ENCODE measurements at regions not wholly inside any gene's neighbourhood (a gene's known extent, or its start where the extent isn't known, plus 50 kb on each side); places are given as distances from the start of the nearest gene placed in this dataset.

DNA sequence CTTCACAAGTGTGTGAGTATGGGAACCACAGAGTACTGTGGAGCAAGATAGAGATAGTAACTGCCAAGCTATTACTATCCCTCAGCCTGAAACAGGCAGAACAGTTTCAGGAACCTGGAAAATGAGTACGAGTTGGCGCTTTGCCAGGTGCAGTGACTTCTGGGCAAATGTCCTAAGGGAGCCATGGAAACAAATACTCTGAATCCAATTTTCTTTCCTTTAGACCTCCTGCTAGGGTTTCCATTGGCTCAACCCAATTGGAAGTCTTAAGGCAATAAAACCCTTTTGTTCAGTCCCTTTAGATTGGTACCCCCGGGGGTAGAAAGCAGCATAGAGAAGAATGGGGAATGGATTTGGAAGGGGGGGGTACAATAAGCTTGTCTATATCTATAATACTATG is 205.0 kb upstream of the EPHA7 start:
- DNase-seq: no peak

DNA sequence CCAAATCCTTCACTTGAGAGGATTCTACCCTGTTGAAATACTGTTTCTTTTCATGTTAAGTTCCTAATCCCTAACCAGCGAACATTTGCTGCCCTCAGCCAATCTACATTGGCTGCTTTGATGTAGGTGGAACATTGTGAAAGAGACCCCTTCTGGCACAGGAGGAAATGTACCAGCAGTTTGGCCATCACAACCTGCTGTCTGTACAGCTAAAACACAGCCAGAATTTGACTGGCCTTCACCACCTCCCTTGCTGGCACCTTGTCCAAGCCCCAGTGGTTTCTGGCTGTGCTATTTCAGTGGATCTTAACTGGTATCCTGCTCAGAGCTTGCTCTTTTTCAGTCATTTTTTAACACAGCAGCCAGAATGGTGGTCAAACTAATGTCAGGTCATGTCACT is 202.1 kb upstream of the EPHA7 start:
- DNase-seq: no peak

DNA sequence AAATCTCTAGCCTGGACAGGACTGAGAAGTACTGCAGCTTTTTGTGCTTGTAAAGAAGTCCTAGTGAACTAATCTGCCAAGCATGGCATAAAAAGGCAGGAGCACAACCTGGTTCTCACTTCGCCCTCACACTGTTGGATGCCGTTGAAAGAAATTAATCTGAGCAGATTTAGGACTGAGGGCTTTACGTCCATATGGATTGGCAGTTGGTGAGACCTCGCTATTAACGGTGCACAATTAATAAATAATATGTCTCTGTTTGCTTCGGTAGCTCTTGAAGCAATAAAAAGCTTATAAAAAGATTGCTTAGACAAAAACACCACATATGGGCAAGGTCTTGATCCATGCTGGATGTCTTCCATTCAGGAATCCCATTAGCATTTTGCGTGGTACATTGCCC is 185.6 kb upstream of the EPHA7 start:
- DNase-seq: no peak

DNA sequence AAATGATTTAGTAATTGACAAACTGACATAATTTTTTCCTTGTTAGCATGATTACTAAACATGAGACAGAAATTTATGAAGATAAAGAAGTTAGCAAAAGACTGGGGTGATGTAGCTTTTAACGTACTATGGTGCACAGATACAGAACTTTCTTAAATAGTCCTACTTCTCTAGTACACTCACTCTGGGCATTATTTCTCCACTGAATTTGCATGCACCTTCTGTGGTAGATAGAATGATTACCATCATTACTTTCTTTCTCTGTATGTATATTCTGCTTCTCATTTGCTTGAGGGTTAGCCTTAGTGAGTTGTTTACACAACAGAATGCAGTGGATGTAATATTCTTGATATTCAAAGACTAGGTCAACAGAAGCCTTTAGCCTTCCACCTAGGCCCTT is 173.1 kb upstream of the EPHA7 start:
- no peak for DNase-seq

DNA sequence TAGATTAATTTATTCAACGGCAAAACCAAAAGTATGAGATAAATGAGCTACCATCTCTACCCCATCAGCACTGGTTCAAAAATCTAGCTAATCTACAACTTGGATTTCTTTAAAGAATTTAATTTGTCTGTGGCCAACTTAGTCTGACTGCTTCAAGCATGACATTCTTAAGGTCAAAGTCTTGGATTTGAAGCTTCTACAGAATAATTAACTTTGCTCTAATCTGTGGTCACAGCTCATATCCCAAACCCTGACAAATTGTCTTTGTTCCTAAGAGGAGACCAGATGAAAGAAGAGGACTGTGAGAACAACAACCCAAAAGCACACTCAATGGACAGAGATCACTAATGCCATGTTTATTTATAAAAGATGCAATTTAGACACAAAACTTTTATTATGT is 166.9 kb upstream of the EPHA7 start:
- no peak for DNase-seq

DNA sequence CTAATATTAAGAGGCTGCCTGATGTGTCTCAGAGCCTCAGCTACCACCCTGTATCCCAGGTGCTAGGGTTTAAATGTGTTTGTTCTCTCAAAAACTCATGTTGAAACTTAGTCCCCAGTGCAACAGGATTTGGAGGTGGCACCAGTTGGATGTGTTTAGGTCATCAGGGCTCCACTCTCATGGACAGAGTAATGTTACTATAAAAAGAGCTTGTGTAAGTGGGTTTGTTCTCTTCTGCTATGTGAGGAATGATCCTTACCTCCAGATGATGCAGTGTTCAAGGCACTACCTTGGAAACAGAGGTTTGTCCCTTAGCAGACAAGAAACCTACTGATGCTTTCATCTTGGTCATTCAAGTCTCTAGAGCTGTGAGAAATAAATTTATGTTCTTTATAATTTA is 164.9 kb upstream of the EPHA7 start:
- DNase-seq: no peak

DNA sequence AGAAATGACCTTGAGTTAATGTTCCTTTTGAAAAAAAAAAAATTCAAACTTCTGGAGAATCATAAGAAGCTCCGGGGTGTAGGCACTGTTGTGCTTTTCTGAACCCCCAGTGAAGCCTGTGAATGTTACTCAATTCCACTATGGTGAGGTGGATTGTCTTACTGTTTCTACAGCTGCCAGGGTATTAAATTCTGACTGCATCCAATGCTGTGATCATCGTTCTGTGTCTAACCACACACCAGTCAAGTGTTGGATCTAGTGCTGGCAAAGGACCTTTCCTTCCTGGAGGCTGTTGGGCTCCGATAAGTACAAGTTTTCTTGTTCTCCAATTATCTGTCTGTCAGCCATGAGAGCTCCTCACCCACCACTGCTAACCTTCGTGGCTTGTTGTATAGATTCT is 162.0 kb upstream of the EPHA7 start:
- DNase-seq: peak; percentile 87

DNA sequence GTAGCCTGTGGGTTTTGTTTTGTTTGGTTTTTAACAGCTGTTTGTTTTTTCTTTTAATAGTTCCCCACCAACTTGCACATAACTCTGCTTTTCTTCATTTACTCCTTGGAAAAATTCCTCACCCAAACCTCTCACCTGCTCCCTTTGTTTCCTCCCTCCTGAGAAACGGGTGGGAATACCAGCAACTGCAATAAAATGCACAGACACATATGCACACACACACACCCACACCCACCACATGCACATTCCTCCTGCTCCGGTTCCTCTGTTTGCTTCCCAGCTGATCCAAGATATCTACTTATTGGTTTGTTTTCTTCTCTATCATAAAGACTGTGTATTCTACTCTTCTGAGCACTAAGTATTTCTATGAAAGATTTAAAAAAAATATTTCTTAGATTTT is 161.1 kb upstream of the EPHA7 start:
- DNase-seq: peak; percentile 7

DNA sequence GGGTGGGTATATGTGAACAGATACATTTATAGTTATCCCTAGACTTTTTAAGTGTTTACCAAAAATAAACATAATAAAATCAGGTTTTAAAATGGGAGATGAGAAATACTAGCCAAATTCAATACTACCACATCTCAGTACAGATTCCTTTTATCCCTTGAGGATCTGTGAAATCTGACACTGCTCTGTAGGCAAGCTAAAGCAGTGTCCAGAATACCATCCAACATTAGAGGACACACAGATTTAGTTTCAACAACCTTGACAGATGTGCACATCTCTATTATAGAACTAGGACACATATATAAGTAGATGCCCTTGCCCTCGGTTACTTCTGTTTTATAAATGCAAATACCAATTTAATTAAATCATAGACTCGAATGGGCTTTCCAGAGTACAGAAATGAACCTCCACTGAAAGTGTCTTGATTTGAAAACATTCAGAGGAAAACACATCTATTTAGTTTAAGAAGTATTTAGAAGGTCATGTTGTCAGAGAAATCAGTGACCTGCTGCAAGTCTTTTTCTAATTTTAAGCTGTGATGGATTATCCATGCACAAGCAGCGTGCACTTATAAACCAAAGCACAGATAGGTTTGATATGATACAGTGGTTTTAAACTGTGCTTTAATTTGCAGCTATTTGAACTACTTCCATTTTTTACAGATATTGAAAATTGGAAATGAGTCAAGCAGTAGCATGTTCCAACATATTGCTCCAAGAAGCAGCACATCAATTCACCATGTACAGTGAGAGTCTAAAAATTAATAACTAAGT is 156.3 kb upstream of the EPHA7 start:
- no peak for DNase-seq

DNA sequence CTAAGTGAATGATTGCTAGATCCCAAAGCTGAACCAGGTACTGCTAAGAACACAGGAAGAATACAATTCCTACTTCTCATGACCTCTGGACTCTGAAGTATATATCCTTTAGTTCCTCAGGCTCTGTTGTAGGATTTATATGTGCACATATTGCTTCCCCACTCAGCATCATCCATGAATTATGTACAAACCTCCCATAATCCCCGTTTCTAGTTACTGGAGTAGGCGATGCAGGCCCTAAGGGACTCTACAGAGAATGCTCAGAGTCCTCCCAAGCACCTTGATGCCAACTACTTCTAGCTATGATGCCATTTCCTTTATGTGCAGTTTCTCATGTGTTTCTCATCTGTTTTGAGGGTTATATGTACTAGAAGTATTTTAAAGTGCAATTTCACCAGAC is 154.9 kb upstream of the EPHA7 start:
- DNase-seq: no peak

DNA sequence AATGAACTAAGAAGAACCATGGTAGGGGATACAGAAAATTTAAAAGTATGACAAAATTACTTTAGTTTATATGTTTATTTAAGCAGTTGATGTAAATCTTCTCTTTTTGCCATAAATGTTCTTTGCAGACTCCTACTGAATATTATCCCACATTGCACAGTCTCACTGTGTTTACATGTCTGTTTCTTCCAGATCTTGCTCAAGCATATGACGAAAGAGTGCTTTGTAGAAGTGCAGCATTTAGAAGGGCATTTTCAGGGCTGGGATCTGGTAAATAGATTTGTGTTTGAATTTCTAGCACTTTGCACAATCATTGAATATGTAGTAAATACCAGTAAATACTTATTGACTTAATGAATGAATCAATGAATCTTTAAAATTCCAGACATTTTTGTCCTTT is 152.0 kb upstream of the EPHA7 start:
- DNase-seq: no peak

DNA sequence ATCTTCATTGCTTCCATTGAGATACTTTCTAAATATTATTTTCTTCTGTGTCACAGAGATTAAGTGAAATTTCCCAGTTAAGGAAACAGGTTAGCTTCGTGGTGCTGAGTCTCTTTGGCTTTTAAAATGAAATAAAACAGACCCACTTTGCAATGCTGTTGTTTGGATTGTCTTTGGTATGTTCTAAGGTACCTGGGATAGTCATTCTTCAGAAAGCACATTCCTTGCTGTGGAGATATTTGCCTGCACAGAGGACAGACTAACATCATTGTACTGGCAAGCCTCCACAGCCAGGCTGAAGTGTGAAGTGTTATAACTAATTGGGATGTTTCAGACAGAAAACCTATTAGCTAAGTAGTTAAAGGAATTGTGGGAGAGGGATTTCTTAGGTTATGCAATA is 148.8 kb upstream of the EPHA7 start:
- no peak for DNase-seq

DNA sequence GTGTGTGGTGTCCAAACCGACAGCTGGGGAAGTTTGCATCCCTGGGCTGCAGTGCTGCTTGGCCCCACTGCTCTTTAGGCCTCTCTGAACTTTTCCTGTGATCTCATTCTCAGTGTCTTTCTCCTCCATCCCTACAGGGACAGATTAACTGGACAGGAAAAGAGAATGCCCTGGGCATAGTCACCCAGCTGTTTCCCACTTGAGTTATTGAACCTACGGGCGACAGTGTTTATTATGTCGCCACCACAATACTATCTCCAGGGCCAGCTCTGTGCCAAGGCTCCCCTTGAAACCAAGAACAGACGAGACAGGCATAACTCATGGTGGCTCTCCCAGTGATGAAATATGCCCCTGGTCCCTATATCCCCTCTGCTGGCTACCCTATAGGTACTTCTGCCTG is 147.8 kb upstream of the EPHA7 start:
- DNase-seq: no peak

DNA sequence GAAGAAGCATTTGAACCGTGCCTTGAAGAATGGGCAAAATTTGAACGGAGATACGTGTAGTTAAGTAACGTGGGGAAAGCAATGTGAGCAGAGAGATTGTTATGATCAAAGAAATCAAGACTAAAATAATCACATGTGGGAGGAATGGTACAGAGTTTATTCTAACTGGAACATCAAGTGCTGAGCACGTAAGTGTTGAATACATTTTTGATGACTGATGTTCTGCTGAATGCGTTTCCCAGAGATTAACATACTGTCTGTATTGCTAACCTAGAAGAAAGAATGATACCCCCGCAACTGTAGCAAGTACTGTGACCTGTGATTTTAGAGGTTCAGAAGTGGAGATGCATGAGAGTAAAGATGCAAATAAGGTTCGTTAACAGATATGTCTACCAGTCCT is 146.9 kb upstream of the EPHA7 start:
- no peak for DNase-seq

DNA sequence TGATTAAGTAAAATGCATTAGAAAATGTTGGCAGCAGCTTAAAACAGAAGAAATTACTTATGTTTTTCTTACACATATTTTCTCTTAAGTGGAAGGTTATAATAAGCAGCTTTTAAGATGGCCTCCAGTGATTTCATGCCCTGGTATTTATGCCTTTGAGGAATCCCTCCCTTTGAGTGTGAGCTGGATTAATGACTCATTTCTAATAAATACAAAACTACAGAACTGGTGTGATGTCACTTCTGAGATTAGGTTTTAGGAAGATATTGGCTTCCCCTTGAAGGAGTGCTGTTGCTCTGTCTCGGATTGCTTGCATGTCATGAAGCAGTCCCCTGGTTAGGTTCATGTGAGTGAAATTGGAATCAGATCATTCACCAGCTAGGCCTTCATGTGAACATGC is 143.2 kb upstream of the EPHA7 start:
- no peak for DNase-seq

DNA sequence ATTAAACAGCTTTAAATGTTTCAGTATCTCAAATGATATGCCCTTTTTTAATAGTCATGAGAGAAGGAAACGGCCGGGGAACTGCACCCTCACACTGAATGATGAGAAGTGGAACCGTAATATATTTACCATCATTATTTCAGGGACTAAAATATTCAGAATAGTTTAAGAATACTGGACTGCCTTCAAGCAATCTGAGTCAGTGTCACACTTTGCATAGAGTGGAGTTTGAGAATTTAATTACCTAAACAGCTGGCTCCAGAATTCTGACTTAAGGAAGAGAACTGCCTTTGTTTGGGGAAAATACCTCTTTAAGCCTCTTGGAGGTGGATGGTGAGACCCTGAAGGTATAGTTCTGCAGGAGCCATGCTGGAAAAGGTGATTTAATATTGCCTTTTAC is 135.9 kb upstream of the EPHA7 start:
- DNase-seq: no peak

DNA sequence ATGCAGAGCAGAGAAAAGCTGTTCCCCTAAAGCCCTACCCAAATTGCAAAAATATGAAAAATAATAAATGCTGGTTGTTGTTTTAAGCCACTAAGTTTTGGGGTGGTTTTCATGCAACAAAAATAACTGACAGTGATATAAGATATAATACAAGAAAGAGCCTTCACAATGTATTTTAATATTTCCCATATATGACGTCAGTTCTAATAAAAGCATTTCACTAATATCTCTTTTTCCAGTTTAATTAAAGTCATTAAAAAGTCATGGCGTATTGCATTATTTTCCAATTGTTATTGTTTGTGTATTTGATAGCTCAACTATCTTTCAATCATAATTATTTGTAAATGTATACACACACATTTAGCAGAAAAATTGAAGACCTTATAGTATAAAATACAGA is 134.7 kb upstream of the EPHA7 start:
- no peak for DNase-seq

DNA sequence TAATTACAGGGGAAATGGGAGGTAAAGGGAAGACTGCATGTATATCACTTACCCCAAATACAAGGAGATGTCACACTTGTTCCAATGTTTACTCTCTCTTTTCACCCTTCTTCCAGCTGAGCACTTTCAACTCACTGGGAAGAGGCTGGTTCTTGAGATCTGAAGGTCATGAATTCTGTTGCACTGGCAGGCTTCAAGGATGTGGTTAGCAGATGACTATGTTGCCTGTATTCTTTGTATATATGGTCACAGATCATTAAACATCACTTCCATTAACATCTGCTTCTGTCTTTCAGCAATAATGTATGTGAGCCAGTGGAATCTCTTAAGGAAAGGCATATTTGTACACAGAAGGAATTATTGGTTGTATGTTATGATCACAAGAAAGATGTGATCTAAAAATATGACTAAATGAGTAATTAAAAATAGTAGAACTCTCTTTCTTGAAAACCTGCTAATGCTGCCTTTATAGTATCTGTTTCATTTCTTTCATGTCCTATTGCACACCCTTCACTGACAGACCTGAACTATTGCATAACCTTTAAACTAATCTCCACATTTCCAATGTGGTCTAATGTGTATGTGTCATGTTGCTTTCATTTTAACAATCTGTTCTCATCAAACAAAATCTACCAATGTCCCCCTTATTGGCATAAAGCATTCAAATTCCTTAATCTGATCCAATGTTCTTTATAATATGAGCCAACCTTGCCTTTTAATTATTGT is 131.4 kb upstream of the EPHA7 start:
- peak; percentile 9 for DNase-seq

DNA sequence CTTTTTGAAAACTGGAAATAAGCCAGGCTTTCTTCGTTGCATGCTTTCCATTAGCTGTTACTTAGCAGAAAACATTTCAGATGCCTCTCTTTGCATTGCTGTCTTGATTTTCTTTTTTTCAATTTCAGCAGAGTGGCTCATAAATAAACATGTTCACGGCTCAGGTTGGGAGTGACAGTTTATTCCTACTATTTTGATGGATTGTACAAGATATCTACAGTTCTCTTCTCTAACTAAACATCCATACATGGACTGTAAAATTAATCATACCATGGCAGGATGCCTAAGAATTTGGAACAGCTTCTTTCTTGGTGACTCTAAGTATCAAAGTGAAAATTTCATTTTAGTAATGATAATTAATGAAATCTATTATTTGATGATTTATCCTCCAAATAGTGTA is 130.5 kb upstream of the EPHA7 start:
- no peak for DNase-seq

DNA sequence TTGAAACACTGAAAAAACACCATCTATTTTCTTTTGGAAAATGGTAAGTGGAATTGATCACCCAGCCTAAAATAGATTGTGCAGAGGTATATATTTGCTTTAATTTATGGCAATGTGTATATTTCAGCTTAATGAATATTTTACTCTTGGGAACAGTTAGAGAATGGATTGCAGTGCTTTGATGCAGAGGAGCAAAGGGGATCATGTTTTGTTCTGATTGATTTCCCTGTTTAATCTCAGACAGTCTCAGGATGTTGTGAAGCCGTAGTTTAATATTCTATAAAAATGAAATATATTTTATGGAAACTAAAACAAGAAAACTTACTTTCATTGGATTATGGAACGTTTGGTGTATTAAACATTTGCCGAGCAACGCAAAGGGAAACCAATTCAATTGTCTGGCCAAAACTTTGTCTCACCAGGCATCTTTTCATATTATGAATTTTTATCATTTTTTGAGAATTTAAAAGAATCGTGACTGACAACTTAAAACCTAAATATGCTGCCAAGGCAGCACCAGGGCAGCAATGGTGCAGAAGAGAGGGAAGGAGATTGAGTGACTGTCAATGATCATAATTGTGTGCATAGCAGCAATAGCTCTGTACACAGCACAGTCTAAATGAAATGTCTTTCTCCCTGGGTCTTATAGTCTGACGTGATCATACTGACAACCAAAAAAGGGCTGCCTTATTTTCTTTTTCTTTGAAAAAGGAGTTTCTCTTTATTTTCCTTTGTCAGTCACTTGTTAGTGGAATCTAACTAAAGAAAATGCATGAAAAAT is 105.5 kb upstream of the EPHA7 start:
- no peak for DNase-seq

DNA sequence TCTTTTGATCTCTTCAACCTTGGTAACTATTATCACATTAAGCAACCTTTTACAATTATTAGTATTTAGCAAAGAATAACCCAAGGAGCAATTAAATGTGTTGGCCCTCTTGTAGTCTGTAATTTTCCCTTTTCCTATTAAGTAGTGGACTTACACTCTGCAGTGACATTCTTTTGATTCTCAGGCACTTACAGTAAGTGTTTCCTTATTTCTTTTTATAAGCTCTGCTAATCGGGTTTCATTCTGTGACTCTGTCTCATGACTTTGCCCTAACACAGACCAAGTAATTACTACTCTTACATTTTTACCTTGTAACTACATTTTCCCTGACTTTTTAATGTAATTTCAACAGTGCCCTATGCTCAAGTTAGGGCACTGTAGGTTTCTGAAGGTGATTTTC is 104.0 kb upstream of the EPHA7 start:
- DNase-seq: no peak

DNA sequence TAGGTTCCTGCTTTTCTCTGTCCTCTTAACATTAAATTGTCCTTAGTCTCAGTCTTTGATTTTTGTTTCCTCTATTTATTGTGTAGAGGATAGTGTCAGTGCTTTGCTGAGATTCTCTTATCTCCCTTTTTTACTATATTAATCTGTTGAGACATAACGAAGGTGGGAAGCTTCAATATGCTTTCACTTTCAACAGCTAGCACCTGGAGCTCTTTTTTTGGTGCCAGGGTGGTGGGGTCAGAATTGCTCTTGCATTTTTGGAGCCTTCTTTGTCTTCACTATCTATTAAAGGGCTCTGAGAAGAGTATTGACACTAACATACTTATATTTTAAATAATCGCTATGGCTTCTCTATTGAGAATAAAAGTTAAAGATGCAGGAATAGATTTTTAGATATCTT is 97.1 kb upstream of the EPHA7 start:
- no peak for DNase-seq

DNA sequence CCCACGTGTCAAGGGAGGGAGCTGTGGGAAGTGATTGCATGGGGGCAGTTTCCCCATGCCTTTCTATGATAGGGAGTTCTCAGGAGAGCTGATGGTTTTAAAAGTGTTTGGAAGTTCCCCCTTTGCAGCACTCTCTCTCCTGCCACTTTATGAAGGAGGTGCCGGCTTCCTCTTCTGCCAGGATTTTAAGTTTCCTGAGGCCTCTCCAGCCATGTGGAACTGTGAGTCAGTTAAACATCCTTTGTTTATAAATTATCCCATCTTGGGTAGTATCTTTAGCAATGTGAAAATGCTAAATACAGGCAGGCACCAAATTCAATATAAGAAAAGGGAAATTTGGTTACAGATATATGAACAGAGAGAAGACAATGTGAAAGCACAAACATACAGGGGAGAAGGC is 96.4 kb upstream of the EPHA7 start:
- no peak for DNase-seq

DNA sequence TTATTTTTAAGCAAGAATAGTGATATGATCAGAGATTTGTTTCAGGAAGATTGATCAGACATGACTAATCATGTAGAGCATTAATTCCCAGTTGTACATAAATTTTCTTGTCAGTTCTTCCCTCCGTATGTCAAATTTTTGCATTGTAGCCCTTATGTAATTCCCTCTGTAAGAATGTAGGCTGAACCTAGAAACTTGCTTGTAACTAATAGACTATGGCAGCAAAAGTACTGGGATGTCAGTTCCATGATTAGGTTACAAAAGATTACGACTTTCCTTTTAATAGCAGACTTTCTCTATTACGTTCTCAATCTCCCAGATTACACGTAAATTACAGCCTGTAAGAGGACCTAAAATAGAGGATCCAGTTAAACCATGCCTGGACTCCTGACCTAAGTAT is 79.4 kb upstream of the EPHA7 start:
- DNase-seq: no peak

All from SHP77 treated with DMSO at 0.1 percent for 48 hours (cell line).